ENCODE measurements at regions not wholly inside any gene's neighbourhood (a gene's known extent, or its start where the extent isn't known, plus 50 kb on each side); places are given as distances from the start of the nearest gene placed in this dataset.

- no peak overlapping the region for H2AFZ ChIP-seq (ENCODE audit: low read depth, low read length)
- H3K79me2 ChIP-seq (replicated peaks; ENCODE audit: insufficient read depth, low read length): no peaks in the 10 kb centered on the region
- no peak overlapping the region for H3K4me2 ChIP-seq (ENCODE audit: low read length)
These were observed 754.5 kb downstream of the C12orf50 start for GRCh38 chr12:87274594-87275245.

GRCh38 chr12:87272851-87273250, 756.4 kb downstream of the C12orf50 start:
- Histone ChIP-seq H3K9me3 (ENCODE audit: low read length) (no peaks in the 10 kb centered on the region), H3K9me2 (ENCODE audit: insufficient read depth, low read length) (no peaks in the 10 kb centered on the region), H2AFZ (ENCODE audit: low read depth, low read length) (no peak overlapping the region), H4K20me1 (ENCODE audit: insufficient read depth) (no peaks in the 10 kb centered on the region), H3K4me3 (ENCODE audit: low read length) (no peak overlapping the region), H3K27me3 (ENCODE audit: insufficient read depth, low read depth, low read length) (no peaks in the 10 kb centered on the region), H3K9ac (ENCODE audit: low read length) (no peak overlapping the region), H3F3A (ENCODE audit: insufficient read depth, low read length, poor library complexity, severe bottlenecking) (no peaks in the 10 kb centered on the region), H3K79me2 (replicated peaks; ENCODE audit: insufficient read depth, low read length) (no peaks in the 10 kb centered on the region), H3K36me3 (ENCODE audit: insufficient read depth, low read length) (no peaks in the 10 kb centered on the region), H3K27ac (ENCODE audit: low read length) (no peak overlapping the region), H3K4me2 (ENCODE audit: low read length) (no peak overlapping the region)
- no peak for TF ChIP-seq EZH2 (IDR thresholded peaks at IDR 0.05; ENCODE audit: borderline replicate concordance, insufficient read depth, low read length, poor library complexity, severe bottlenecking)
- no peak for TF ChIP-seq SMC3 (conservative IDR thresholded peaks at IDR 0.05; ENCODE audit: poor library complexity)
- TF ChIP-seq REST (IDR thresholded peaks at IDR 0.05; ENCODE audit: borderline replicate concordance): no peak
- TF ChIP-seq EP300 (conservative IDR thresholded peaks at IDR 0.05; ENCODE audit: poor library complexity, severe bottlenecking): no peak
- no peak for TF ChIP-seq RAD21 (conservative IDR thresholded peaks at IDR 0.05)
- TF ChIP-seq MXI1 (conservative IDR thresholded peaks at IDR 0.05; ENCODE audit: poor library complexity, severe bottlenecking): no peak
- no peak for TF ChIP-seq POLR2AphosphoS5 (IDR thresholded peaks at IDR 0.05)

More at GRCh38 chr12:87274594-87275245, 754.5 kb downstream of the C12orf50 start:
- Histone ChIP-seq H3K27ac (ENCODE audit: low read length) (no peak overlapping the region), H3K36me3 (ENCODE audit: insufficient read depth, low read length) (no peaks in the 10 kb centered on the region), H4K20me1 (ENCODE audit: insufficient read depth) (no peaks in the 10 kb centered on the region), H3K9me3 (ENCODE audit: low read length) (no peaks in the 10 kb centered on the region), H3K9ac (ENCODE audit: low read length) (no peak overlapping the region), H3F3A (ENCODE audit: insufficient read depth, low read length, poor library complexity, severe bottlenecking) (no peaks in the 10 kb centered on the region), H3K27me3 (ENCODE audit: insufficient read depth, low read depth, low read length) (no peaks in the 10 kb centered on the region), H3K9me2 (ENCODE audit: insufficient read depth, low read length) (no peaks in the 10 kb centered on the region), H3K4me3 (ENCODE audit: low read length) (no peak overlapping the region)
- TF ChIP-seq TAF1 (IDR thresholded peaks at IDR 0.05; ENCODE audit: low read depth): no peak
- no peak for TF ChIP-seq POLR2AphosphoS5 (IDR thresholded peaks at IDR 0.05)
- no peak for TF ChIP-seq SMC3 (conservative IDR thresholded peaks at IDR 0.05; ENCODE audit: poor library complexity)
- TF ChIP-seq CTCF (IDR thresholded peaks at IDR 0.05; ENCODE audit: poor library complexity, severe bottlenecking): no peak
- no peak for TF ChIP-seq REST (IDR thresholded peaks at IDR 0.05; ENCODE audit: borderline replicate concordance)
- no peak for TF ChIP-seq MXI1 (conservative IDR thresholded peaks at IDR 0.05; ENCODE audit: poor library complexity, severe bottlenecking)
- TF ChIP-seq RAD21 (conservative IDR thresholded peaks at IDR 0.05): no peak

Data from neural cell (in vitro differentiated cells).